ENCODE measurements at regions not wholly inside any gene's neighbourhood (a gene's known extent, or its start where the extent isn't known, plus 50 kb on each side); places are given as distances from the start of the nearest gene placed in this dataset.

- TF ChIP-seq FOSL1 (IDR thresholded peaks at IDR 0.05; ENCODE audit: insufficient read depth, low read depth, low read length) (no peak), SP1 (IDR thresholded peaks at IDR 0.05; ENCODE audit: low read depth, low read length) (no peak), POLR2A (IDR thresholded peaks at IDR 0.05; ENCODE audit: control extremely low read depth in 1 of 2, low read depth in 2 of 2, low read length in 2 of 2) (no peak), KDM5A (IDR thresholded peaks at IDR 0.05; ENCODE audit: low read length) (no peak), RNF2 (IDR thresholded peaks at IDR 0.05; ENCODE audit: borderline replicate concordance, low read depth, low read length, missing control alignments, poor library complexity, severe bottlenecking) (no peak), GABPA (IDR thresholded peaks at IDR 0.05; ENCODE audit: borderline replicate concordance, insufficient read depth, low read length) (no peak), CEBPB (IDR thresholded peaks at IDR 0.05; ENCODE audit: low read depth, low read length) (no peak), YY1 (IDR thresholded peaks at IDR 0.05; ENCODE audit: low read depth, low read length) (no peak), POLR2AphosphoS5 (IDR thresholded peaks at IDR 0.05; ENCODE audit: low read depth, low read length) (no peak), RXRA (IDR thresholded peaks at IDR 0.05; ENCODE audit: insufficient read depth, low read depth, low read length) (no peak), POU5F1 (IDR thresholded peaks at IDR 0.05; ENCODE audit: low read depth, low read length) (no peak), SP4 (IDR thresholded peaks at IDR 0.05; ENCODE audit: low read length) (no peak)
These were observed 198.8 kb downstream of the MAF start (continued) for GRCh38 chr16:79401782-79402181.

Measured in H1 (cell line).